UCSD-AML1 (cell line): ENCODE measurements at regions not wholly inside any gene's neighbourhood (a gene's known extent, or its start where the extent isn't known, plus 50 kb on each side); places are given as distances from the start of the nearest gene placed in this dataset.

Source experiments
- DNase-seq: peaks from one replicate; lab custom pipeline; 2025; ENCODE audit not compliant: unreplicated experiment; lab: John Stamatoyannopoulos, UW

GRCh38 chr1:208928349-208929010 is 655.0 kb upstream of the CAMK1G start:
- DNase-seq, result no peak

DNA sequence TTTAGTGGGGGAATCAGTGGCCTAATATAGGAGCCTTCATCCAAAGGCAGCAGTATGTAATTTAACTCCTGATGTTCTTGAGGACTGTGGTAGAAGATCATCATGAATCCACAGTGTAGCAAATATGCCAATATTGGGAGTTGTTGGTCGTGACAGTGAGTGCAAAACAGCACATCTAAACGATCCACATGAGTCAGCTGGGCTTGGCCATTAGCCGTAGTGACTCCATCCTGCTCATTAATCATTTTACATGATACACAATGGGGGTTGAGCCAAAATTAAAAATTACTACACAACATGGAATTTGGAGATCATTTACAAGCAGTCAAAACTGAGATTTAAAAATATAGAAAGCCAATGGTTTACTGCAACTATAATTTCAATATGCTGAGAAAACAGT is 653.9 kb upstream of the CAMK1G start:
- DNase-seq, result no peak

DNA sequence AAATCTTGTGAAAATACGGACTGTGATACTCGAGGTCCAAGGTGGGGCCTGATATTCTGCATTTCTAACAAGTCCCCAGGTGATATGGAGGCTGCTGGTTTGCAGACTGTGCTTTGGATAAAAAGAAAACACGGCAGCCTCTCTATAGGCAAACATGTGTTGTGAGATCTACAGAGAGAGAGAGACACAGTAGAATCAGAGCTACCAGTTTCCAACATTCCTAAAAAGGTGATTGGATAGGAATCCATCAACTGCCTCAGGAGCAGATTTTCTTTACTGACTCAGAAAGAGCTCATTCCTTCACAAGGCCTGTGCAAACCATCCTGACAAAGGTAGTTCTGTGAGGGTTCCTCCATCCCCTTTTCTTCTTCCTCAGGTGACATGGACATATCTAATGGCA is 651.6 kb upstream of the CAMK1G start:
- no peak for DNase-seq

DNA sequence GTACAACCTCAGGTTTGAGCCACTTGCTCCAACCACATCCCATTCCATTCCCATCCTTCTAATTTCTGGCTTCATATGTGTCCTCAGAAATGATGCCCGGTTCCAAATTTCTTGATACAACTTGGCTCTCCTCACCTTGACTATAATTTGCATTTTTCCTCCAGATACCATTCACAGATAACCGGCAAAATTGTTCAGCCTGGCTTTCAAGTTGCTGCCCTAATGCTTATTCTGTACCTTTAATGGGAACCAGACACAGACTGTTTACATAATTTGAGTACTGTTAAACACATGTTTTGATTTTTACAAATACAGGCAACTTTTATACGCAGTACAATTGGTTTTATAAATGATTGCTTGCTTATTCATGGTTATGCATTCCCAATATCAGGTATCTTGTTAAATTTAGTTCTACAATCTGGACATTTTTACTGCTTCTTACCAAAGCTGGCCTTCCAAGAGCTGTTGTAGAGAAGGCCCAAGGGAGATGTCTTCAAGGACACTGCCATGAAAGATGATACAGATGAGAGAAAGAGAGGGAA is 649.5 kb upstream of the CAMK1G start:
- no peak for DNase-seq

- DNase-seq, result no peak
Observed at GRCh38 chr1:208934933-208935332, 648.6 kb upstream of the CAMK1G start.

GRCh38 chr1:208935517-208936187 is 647.9 kb upstream of the CAMK1G start:
- no peak for DNase-seq

- no peak for DNase-seq
Observed at GRCh38 chr1:208939537-208940085, 643.9 kb upstream of the CAMK1G start.

GRCh38 chr1:208942394-208943130 is 641.0 kb upstream of the CAMK1G start:
- DNase-seq, result no peak

DNA sequence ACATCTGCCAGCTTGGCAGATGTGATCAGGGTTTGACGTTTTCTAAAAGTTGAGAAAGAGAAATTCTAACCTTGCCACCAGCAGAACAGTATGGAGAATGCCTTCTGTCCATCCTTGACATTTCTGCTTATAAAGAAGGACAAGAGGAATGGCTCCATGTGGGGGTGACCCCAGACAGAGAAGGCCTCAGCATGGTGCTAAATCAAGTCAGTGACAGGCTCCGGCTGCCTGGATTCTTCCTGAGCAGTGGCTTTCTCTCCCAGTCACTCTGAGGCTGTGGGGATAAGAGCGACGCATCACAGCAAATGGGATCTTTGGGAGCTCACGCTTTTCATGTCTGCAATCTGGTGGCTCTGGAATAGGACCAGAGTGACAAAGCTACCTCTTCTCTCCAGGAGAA is 640.2 kb upstream of the CAMK1G start:
- DNase-seq, result no peak

GRCh38 chr1:208944981-208945451 is 638.5 kb upstream of the CAMK1G start:
- no peak for DNase-seq

DNA sequence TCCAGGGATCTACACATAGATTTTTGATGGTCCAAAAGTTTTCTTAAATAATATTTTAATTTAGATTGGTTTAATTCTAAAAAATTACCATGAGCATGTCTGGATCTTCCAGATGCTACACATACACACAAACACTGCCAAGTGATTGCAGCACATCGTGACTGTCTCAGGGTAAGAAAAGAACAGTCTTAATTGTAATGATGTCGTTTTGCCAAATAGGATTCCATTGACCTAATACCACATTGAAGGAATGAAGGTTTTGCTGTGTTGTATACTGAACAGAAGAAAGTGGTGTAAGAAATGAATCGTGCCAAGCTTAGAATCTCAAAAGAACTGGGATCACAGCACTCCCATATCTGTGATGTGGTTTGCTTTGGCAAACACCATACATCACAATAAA is 633.3 kb upstream of the CAMK1G start:
- no peak for DNase-seq

- no peak for DNase-seq
Observed at GRCh38 chr1:208951026-208951525, 632.4 kb upstream of the CAMK1G start.

DNA sequence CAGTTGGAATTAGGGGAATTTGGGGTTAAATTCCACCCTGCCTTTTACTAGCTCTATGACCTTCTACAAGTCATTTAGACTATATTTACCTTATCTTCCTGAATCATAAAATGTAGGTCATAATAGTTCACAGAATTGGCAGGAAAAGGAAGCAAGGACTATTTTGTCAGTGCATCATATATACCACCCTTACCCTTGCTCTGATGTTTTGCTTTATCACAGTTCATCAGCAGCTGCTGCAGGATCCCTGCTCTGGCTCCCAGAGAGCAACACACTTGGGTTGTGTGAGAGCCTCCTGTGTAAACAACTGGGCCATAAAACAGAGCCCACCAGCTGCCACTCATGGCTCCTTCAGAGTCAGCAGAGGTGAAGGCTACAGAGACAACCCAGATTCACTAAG is 631.6 kb upstream of the CAMK1G start:
- DNase-seq, result no peak

DNA sequence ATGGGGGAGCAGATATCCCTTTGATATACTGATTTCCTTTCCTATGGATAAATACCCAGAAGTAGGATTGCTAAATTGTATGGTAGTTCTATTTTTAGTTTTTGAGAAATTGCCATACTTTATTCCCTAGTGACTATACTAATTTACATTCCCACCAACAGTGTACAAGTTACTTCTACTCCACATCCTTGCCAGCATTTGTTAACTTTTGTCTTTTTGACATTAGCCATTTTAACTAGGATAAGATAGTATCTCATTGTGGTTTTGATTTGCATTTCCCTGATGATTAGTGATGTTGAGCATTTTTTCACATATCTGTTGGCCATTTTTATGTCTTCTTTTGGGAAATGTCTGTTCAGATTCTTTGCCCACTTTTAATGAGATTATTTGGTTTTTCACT is 620.6 kb upstream of the CAMK1G start:
- DNase-seq, result no peak

DNA sequence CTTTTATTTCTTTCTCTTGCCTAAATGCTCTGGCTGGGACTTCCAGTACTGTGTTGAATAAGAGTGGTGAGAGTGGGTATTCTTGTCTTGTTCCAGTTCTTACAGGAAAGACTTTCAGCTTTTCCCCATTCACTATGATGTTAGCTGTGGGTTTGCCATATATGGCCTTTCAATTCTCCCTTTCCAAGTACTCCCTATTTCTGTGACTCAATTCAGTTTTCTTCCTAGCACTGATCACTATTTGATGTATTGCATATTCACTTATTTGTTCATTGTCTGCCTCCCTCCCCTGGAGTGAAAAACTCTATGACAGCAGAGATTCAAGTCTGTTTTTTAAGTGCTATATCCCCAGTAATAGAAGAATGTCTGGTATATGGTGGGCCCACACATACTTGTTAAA is 618.2 kb upstream of the CAMK1G start:
- DNase-seq, result no peak

DNA sequence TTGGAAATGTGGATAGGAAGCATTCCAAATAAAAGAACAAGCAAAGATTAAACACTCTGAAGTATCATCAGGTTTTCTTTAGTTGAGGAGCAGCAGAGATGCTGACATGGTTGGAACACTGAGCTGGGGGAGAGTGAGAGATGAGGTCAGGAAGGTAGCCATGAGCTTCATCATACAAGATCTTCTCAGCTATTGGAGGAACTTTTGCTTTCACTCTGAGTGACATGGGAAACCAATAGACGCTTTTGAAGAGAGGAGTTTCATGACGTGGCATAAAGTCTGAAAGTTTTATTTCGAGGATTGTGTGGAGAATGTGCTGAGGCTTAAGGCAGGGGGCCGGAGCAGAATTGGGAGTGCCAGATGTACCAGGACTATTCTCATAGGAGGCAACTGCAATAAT is 616.2 kb upstream of the CAMK1G start:
- DNase-seq, result no peak

DNA sequence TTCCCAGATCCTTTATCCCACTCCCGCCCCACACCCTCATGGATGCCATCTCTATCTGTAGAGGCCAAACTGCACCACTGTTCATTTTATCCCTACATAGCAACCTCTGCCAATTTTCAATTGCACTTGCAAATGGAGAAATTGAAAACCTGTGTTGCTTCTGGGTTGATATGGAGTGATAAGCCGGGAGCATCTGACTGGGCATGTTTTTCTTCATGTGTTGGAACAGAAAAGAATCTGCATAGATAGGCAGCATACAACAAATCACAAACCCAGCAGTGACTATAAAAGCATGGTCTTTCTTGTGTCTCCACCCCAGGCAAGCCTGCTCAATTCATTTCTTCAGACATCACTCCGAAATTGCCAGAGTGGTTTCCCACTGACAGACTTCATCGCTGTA is 608.8 kb upstream of the CAMK1G start:
- no peak for DNase-seq

GRCh38 chr1:208975456-208975855 is 608.1 kb upstream of the CAMK1G start:
- DNase-seq, result no peak

DNA sequence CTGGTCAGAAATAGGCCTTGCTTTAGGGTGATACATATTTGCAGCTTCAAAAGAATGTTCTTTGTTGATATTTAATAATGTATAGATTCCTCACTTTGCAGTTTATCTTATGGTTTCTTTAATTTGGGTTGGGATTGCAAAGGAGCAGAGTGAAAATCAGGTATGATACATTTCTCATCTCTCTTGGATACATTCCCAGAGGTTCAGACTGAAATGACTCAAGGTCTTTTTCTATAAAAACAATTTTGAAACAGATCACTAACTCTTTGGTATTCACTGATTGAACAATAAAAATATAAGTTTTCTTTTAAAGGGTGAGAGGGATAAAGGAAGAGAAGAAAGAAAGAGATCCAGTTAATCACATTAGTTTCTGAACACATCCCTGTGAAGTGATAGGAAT is 606.5 kb upstream of the CAMK1G start:
- no peak for DNase-seq

- no peak for DNase-seq
Observed at GRCh38 chr1:208977638-208978256, 605.8 kb upstream of the CAMK1G start.

DNA sequence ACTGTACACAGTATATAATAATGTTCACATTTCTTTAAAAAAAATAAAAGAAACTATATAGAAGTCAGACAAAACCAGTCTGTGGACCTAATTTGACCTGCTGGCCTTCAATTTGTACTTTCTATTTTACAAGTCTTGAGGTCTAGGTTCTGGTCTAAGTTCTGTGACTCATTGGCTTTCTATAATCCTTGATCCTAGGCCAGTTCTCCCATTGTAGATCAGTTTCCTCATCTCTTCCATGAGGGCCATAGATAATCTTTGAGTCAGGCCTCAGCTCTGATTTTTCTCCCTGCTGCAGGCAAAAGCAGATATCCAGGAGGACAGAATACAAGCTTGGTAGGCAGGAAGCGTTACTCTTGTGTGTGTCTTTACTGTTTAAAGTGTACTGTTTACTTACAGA is 603.7 kb upstream of the CAMK1G start:
- no peak for DNase-seq
